ENCODE measurements at regions not wholly inside any gene's neighbourhood (a gene's known extent, or its start where the extent isn't known, plus 50 kb on each side); places are given as distances from the start of the nearest gene placed in this dataset.
"Not testable (repeated sequence)": the region's sequence is repeated elsewhere in the genome, so short reads cannot be mapped to it uniquely, and the experiment has no call there.

GRCh38 chr2:129912871-129913694, 66.4 kb upstream of the RAB6C start:
- no peak overlapping the region for H3K27ac ChIP-seq
- H4K20me1 ChIP-seq, result no peaks in the 10 kb centered on the region
- TF ChIP-seq Cebpa-rat (IDR thresholded peaks at IDR 0.05), result no peak
- H3K9ac ChIP-seq, result no peak overlapping the region
- H3K4me3 ChIP-seq, result no peak overlapping the region
- peaks cover 0 to 7% (median 0%) of the 10 kb centered on the region in 10 experiments; a peak in 3 of 20 replicates for H3K4me1 ChIP-seq
- no peaks in the 10 kb centered on the region for H3K36me3 ChIP-seq
- no peak overlapping the region for H3K4me2 ChIP-seq
- H3K27me3 ChIP-seq, result no peaks in the 10 kb centered on the region
- peaks cover 7 to 17% (median 12%) of the 10 kb centered on the region in 11 experiments for H3K9me3 ChIP-seq (replicated peaks in 1 of 11)

GRCh38 chr2:129913695-129914495, 65.6 kb upstream of the RAB6C start:
- peaks cover 15 to 25% (median 21%) of the 10 kb centered on the region in 11 experiments for H3K9me3 ChIP-seq (replicated peaks in 1 of 11)
- no peaks in the 10 kb centered on the region for H3K27me3 ChIP-seq
- no peaks in the 10 kb centered on the region for H4K20me1 ChIP-seq
- 0 out of 20 replicates have a peak, but pooled peaks cover 0 to under 1% (median 0%) of the 10 kb centered on the region in 10 experiments for H3K4me1 ChIP-seq
- H3K9ac ChIP-seq, result no peak overlapping the region
- no peak for TF ChIP-seq Cebpa-rat (IDR thresholded peaks at IDR 0.05)
- H3K27ac ChIP-seq, result 0 out of 22 replicates have a peak overlapping the region, but pooled peaks of 1 of the 11 experiments have one; percentile 13
- no peaks in the 10 kb centered on the region for H3K36me3 ChIP-seq
- H3K4me3 ChIP-seq, result no peak overlapping the region
- no peak overlapping the region for H3K4me2 ChIP-seq

- H3K4me2 ChIP-seq, result no peak overlapping the region
- no peak for TF ChIP-seq Cebpa-rat (IDR thresholded peaks at IDR 0.05)
- no peaks in the 10 kb centered on the region for H3K36me3 ChIP-seq
- H3K4me3 ChIP-seq, result no peak overlapping the region
- H3K9me3 ChIP-seq (replicated peaks in 1 of 11), result peaks cover 23 to 34% (median 29%) of the 10 kb centered on the region in 11 experiments
- 0 out of 22 replicates have a peak overlapping the region, but pooled peaks of 1 of the 11 experiments have one; percentile 13 for H3K27ac ChIP-seq
- H3K27me3 ChIP-seq, result no peaks in the 10 kb centered on the region
- H3K9ac ChIP-seq, result no peak overlapping the region
- no peaks in the 10 kb centered on the region for H3K4me1 ChIP-seq
- no peaks in the 10 kb centered on the region for H4K20me1 ChIP-seq
Measured at GRCh38 chr2:129914538-129915302, 64.7 kb upstream of the RAB6C start.

- Histone ChIP-seq H3K4me2 (no peak overlapping the region), H3K27ac (no peak overlapping the region), H3K9ac (no peak overlapping the region), H3K9me3 (replicated peaks in 1 of 11) (peaks cover 24 to 39% (median 30%) of the 10 kb centered on the region in 11 experiments), H3K27me3 (no peaks in the 10 kb centered on the region), H3K4me1 (no peaks in the 10 kb centered on the region), H4K20me1 (no peaks in the 10 kb centered on the region), H3K4me3 (no peak overlapping the region), H3K36me3 (no peaks in the 10 kb centered on the region)
- TF ChIP-seq Cebpa-rat (IDR thresholded peaks at IDR 0.05), result no peak
Measured at GRCh38 chr2:129915303-129915840, 64.1 kb upstream of the RAB6C start.

GRCh38 chr2:129918604-129919003, 60.9 kb upstream of the RAB6C start:
- no peak overlapping the region for H3K4me2 ChIP-seq
- H3K27ac ChIP-seq, result no peak overlapping the region
- peaks cover 0 to 11% (median 0%) of the 10 kb centered on the region in 11 experiments; a peak in 8 of 22 replicates for H3K27me3 ChIP-seq
- no peaks in the 10 kb centered on the region for H4K20me1 ChIP-seq
- no peak overlapping the region for H3K9ac ChIP-seq
- peaks cover 24 to 39% (median 30%) of the 10 kb centered on the region in 11 experiments for H3K9me3 ChIP-seq (replicated peaks in 1 of 11)
- peaks cover 4 to 12% (median 9%) of the 10 kb centered on the region in 10 experiments; a peak in 16 of 20 replicates for H3K4me1 ChIP-seq
- H3K4me3 ChIP-seq, result no peak overlapping the region
- no peaks in the 10 kb centered on the region for H3K36me3 ChIP-seq
- TF ChIP-seq Cebpa-rat (IDR thresholded peaks at IDR 0.05), result no peak

GRCh38 chr2:129922571-129923264, 56.7 kb upstream of the RAB6C start:
- Histone ChIP-seq H3K4me3 (no peak overlapping the region), H3K4me2 (peak overlapping the region in 10 of 11 experiments; percentile 72 to 89 (median 80); a peak in 18 of 22 replicates), H3K9me3 (replicated peaks in 1 of 11) (peaks cover 20 to 25% (median 22%) of the 10 kb centered on the region in 11 experiments), H3K27me3 (peaks cover 0 to 12% (median 0%) of the 10 kb centered on the region in 11 experiments; a peak in 8 of 22 replicates), H3K36me3 (no peaks in the 10 kb centered on the region), H3K9ac (no peak overlapping the region), H3K4me1 (peaks cover 5 to 22% (median 12%) of the 10 kb centered on the region in 10 experiments; a peak in 16 of 20 replicates), H4K20me1 (no peaks in the 10 kb centered on the region), H3K27ac (no peak overlapping the region)
- TF ChIP-seq Cebpa-rat (IDR thresholded peaks at IDR 0.05), result no peak

GRCh38 chr2:129923265-129924091, 56.0 kb upstream of the RAB6C start:
- no peak for TF ChIP-seq Cebpa-rat (IDR thresholded peaks at IDR 0.05)
- Histone ChIP-seq H3K4me2 (peak overlapping the region; percentile 66 to 89 (median 79)), H3K4me1 (peaks cover 5 to 22% (median 12%) of the 10 kb centered on the region in 10 experiments; a peak in 16 of 20 replicates), H3K9ac (no peak overlapping the region), H3K36me3 (no peaks in the 10 kb centered on the region), H4K20me1 (no peaks in the 10 kb centered on the region), H3K9me3 (replicated peaks in 1 of 11) (peaks cover 12 to 17% (median 14%) of the 10 kb centered on the region in 11 experiments), H3K4me3 (0 out of 20 replicates have a peak overlapping the region, but pooled peaks of 1 of the 10 experiments have one; percentile 10), H3K27me3 (peaks cover 0 to 12% (median 0%) of the 10 kb centered on the region in 11 experiments; a peak in 8 of 22 replicates), H3K27ac (no peak overlapping the region)

- peaks cover 0 to 12% (median 0%) of the 10 kb centered on the region in 11 experiments; a peak in 8 of 22 replicates for H3K27me3 ChIP-seq
- H3K4me2 ChIP-seq, H3K9ac ChIP-seq, H3K36me3 ChIP-seq, H3K4me3 ChIP-seq, H3K27ac ChIP-seq, H4K20me1 ChIP-seq: not testable (repeated sequence)
- peaks cover 5 to 22% (median 12%) of the 10 kb centered on the region in 10 experiments; a peak in 16 of 20 replicates for H3K4me1 ChIP-seq
- H3K9me3 ChIP-seq (replicated peaks in 1 of 11), result peaks cover 6 to 11% (median 8%) of the 10 kb centered on the region in 11 experiments
Measured at GRCh38 chr2:129924115-129924514, 55.4 kb upstream of the RAB6C start.

All from BLaER1 treated with 17β-estradiol and CSF1 and Interleukin-3, amounts not matched to agents 10 nM and 100 nM (cell line).